ENCODE measurements at regions not wholly inside any gene's neighbourhood (a gene's known extent, or its start where the extent isn't known, plus 50 kb on each side); places are given as distances from the start of the nearest gene placed in this dataset.

DNA sequence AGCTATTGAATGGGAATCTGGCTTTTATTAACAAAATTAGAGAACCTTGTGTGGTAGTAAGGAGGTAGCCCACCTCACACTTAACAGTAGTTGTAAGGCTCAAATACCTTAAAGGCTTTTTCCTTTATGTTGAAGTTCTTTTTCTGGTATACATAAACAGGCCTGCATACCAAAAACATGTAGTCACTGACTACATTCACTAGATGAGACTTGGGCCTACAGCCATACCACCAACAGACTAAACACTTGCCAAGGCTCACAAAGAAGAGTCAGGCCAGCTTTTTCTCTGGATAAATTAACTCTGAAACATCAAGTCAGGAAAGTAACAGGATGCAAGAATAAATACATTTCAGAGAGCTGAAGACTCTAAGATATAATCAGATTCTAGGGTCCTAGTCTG, 78.6 kb upstream of the MPDZ start:
- Histone ChIP-seq H3K9me3 (ENCODE audit: control insufficient read depth, low read length) (no peaks in the 10 kb centered on the region), H3K9ac (ENCODE audit: extremely low read depth, low read length, poor library complexity, severe bottlenecking) (no peak overlapping the region), H3K4me1 (ENCODE audit: control insufficient read depth, insufficient read depth, low read length) (peaks cover 5% of the 10 kb centered on the region), H3K27ac (ENCODE audit: low read depth, low read length) (no peak overlapping the region), H3K4me3 (ENCODE audit: low read length) (no peak overlapping the region), H3K27me3 (ENCODE audit: control insufficient read depth, insufficient read depth, low read length, poor library complexity, severe bottlenecking) (no peaks in the 10 kb centered on the region), H3K36me3 (ENCODE audit: control insufficient read depth, insufficient read depth, low read length) (no peaks in the 10 kb centered on the region)
- peaks cover 15% of the 10 kb centered on the region for H3K4me1 Mint-ChIP-seq
- no peaks in the 10 kb centered on the region for H3K9me3 Mint-ChIP-seq
- no peaks in the 10 kb centered on the region for H3K36me3 Mint-ChIP-seq (ENCODE audit: low read depth)
- no peaks in the 10 kb centered on the region for H3K27me3 Mint-ChIP-seq (ENCODE audit: insufficient read depth)
- TF ChIP-seq, protein P1, sequence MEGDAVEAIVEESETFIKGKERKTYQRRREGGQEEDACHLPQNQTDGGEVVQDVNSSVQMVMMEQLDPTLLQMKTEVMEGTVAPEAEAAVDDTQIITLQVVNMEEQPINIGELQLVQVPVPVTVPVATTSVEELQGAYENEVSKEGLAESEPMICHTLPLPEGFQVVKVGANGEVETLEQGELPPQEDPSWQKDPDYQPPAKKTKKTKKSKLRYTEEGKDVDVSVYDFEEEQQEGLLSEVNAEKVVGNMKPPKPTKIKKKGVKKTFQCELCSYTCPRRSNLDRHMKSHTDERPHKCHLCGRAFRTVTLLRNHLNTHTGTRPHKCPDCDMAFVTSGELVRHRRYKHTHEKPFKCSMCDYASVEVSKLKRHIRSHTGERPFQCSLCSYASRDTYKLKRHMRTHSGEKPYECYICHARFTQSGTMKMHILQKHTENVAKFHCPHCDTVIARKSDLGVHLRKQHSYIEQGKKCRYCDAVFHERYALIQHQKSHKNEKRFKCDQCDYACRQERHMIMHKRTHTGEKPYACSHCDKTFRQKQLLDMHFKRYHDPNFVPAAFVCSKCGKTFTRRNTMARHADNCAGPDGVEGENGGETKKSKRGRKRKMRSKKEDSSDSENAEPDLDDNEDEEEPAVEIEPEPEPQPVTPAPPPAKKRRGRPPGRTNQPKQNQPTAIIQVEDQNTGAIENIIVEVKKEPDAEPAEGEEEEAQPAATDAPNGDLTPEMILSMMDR (conservative IDR thresholded peaks at IDR 0.05): no peak
- DNase-seq: no peak
- H3K4me3 Mint-ChIP-seq: no peak overlapping the region
- no peak overlapping the region for H3K27ac Mint-ChIP-seq

DNA sequence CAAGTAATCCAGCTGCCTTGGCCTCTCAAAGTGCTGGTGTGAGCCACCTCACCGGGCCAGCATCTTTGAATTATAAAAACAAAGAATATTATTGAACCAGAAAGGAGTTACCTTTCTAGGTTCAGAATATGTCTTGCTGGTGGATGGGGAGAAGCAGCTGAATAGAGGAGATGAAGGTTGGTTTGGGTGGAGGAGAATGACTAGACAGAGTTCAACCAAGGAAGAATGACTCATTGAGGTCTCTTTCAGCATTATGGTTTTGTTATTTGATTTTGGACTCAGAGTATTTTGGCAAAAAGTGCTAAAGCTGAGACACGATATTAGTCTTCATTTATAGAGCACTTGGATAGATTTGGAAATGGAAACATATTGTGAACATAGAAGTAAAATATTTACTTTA, 75.2 kb upstream of the MPDZ start:
- no peaks in the 10 kb centered on the region for H3K4me1 ChIP-seq (ENCODE audit: control insufficient read depth, insufficient read depth, low read length)
- no peak overlapping the region for H3K4me3 Mint-ChIP-seq
- no peaks in the 10 kb centered on the region for H3K9me3 ChIP-seq (ENCODE audit: control insufficient read depth, low read length)
- no peaks in the 10 kb centered on the region for H3K9me3 Mint-ChIP-seq
- H3K27ac Mint-ChIP-seq: no peak overlapping the region
- no peaks in the 10 kb centered on the region for H3K27me3 Mint-ChIP-seq (ENCODE audit: insufficient read depth)
- H3K4me3 ChIP-seq (ENCODE audit: low read length): no peak overlapping the region
- H3K27me3 ChIP-seq (ENCODE audit: control insufficient read depth, insufficient read depth, low read length, poor library complexity, severe bottlenecking): no peaks in the 10 kb centered on the region
- no peak overlapping the region for H3K9ac ChIP-seq (ENCODE audit: extremely low read depth, low read length, poor library complexity, severe bottlenecking)
- DNase-seq: no peak
- no peaks in the 10 kb centered on the region for H3K36me3 Mint-ChIP-seq (ENCODE audit: low read depth)
- peaks cover 3% of the 10 kb centered on the region for H3K4me1 Mint-ChIP-seq
- no peaks in the 10 kb centered on the region for H3K36me3 ChIP-seq (ENCODE audit: control insufficient read depth, insufficient read depth, low read length)
- no peak overlapping the region for H3K27ac ChIP-seq (ENCODE audit: low read depth, low read length)
- TF ChIP-seq, protein P1 (conservative IDR thresholded peaks at IDR 0.05): no peak
- WGBS, 2 experiments (ENCODE audit: insufficient coverage in 1 of 2, insufficient read length in 1 of 2): 90 to 100% methylated on average over 1 to 2 of the region's 2 CpGs

DNA sequence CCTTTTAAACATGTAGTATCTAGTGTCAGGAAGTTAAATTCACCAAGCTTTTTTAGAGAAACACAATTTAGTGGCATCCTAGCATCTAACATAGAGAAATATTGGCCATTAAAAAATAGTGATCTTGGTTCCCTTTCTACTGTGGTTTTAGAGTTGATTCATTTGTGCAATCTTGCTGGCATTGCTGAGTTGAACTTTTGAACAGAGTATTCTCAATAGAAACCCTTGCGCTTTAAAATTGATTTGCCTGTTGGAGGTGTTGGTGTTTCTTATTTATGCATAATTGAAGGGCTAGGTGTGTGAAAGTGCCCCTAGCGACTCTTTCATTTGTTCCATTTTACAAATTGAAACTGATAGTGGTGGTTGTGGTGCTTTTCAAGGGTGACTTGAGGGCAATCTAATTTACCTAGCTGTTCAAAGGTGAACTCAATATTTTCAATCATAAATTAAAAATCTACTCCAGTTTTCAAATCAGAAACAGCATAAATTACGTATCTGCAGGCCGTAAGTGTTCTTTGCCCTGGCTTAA, 73.0 kb upstream of the MPDZ start:
- Histone ChIP-seq H3K4me1 (ENCODE audit: control insufficient read depth, insufficient read depth, low read length) (no peaks in the 10 kb centered on the region), H3K9ac (ENCODE audit: extremely low read depth, low read length, poor library complexity, severe bottlenecking) (no peak overlapping the region), H3K27ac (ENCODE audit: low read depth, low read length) (no peak overlapping the region), H3K36me3 (ENCODE audit: control insufficient read depth, insufficient read depth, low read length) (no peaks in the 10 kb centered on the region), H3K9me3 (ENCODE audit: control insufficient read depth, low read length) (no peaks in the 10 kb centered on the region), H3K4me3 (ENCODE audit: low read length) (no peak overlapping the region), H3K27me3 (ENCODE audit: control insufficient read depth, insufficient read depth, low read length, poor library complexity, severe bottlenecking) (no peaks in the 10 kb centered on the region)
- H3K4me3 Mint-ChIP-seq: no peak overlapping the region
- 93 to 95% methylated on average over 2 to 4 of the region's 4 CpGs for WGBS, 2 experiments (ENCODE audit: insufficient coverage in 1 of 2, insufficient read length in 1 of 2)
- no peak overlapping the region for H3K27ac Mint-ChIP-seq
- DNase-seq: no peak
- no peaks in the 10 kb centered on the region for H3K36me3 Mint-ChIP-seq (ENCODE audit: low read depth)
- TF ChIP-seq, protein P1 (conservative IDR thresholded peaks at IDR 0.05): no peak
- H3K9me3 Mint-ChIP-seq: no peaks in the 10 kb centered on the region
- no peaks in the 10 kb centered on the region for H3K27me3 Mint-ChIP-seq (ENCODE audit: insufficient read depth)
- no peaks in the 10 kb centered on the region for H3K4me1 Mint-ChIP-seq
